ENCODE measurements at regions not wholly inside any gene's neighbourhood (a gene's known extent, or its start where the extent isn't known, plus 50 kb on each side); places are given as distances from the start of the nearest gene placed in this dataset.

DNA sequence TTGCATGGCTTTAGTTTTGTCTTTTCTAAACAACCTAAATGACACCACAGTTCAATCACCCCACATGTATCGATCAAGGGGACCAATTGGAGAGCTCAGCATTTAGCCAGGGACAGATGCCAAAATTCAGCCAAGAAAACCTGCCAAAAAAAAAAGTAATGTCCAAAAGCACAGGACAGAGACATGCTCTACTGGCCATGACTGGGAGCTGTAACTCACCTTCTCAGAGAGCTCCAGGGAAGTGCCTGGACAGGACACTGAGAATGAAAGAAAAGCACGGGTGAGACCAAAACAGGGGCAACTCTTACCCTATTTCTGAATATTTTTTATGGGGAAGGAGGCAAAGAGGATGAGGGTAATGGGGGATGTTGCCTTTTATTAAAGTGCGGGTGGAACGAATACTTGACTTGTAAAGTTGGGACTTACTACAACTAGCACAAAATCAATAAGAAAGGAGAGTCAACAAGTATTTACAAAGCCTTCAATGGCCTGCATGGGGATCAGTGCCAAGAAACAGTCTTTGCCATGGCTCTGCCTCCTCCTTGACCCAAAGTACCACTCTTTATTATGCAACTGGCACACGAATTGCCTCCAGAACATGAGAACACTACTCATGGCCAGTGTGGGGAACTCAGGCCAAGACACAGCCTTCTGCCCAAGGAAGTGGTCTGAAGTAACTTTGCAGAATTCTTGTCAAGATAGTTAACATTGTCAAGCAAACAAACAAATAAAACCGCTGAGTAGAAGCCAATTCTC lies 72.9 kb upstream of the HK2 start:
- DNase-seq, result no peak

- DNase-seq, result no peak
Measured at GRCh38 chr2:74762789-74763188, 71.1 kb upstream of the HK2 start.

- DNase-seq, result no peak
Measured at GRCh38 chr2:74763962-74764428, 69.9 kb upstream of the HK2 start.

- no peak for DNase-seq
Measured at GRCh38 chr2:74764429-74765272, 69.3 kb upstream of the HK2 start.

DNA sequence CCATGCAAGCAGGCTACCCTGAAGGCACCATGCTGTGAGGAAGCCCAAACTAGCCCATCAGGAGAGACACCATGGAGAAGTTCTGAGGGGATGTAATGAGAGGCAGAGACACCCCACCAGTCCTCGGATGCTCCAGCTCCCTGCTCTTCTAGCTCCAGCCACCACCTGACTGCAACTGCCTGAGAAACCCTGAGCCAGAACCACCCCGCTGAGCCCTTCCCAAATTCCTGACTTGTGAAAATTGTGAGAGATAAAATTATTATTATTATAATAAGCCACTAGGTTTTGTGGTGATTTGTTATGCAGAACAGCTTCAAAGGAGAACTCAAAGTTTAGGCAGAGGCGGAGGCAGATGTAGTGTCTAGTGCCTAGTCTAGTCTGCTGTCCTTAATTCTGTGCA lies 67.1 kb upstream of the HK2 start:
- no peak for DNase-seq

- DNase-seq, result no peak
Measured at GRCh38 chr2:74767618-74768017, 66.3 kb upstream of the HK2 start.

- no peak for DNase-seq
Measured at GRCh38 chr2:74768401-74768914, 65.5 kb upstream of the HK2 start.

DNA sequence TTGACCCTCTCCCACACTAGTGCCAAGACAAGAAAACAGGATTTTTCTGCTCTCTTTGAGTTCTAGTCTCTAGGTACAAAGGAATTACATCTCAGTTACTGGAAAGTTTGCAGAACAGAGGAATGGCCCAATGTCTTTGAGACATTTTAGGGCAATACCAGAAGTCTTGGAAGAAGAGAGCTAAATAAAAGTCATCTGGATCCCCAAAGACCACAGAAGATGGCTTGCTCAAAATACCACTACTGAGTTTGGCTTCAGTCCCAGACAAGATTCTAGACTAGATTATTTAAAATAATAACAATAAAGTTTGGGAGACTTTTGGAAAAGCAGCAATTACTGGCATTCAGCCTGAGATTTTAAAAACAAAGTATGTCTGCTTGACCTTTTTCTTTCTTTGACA lies 61.9 kb upstream of the HK2 start:
- DNase-seq, result no peak

DNA sequence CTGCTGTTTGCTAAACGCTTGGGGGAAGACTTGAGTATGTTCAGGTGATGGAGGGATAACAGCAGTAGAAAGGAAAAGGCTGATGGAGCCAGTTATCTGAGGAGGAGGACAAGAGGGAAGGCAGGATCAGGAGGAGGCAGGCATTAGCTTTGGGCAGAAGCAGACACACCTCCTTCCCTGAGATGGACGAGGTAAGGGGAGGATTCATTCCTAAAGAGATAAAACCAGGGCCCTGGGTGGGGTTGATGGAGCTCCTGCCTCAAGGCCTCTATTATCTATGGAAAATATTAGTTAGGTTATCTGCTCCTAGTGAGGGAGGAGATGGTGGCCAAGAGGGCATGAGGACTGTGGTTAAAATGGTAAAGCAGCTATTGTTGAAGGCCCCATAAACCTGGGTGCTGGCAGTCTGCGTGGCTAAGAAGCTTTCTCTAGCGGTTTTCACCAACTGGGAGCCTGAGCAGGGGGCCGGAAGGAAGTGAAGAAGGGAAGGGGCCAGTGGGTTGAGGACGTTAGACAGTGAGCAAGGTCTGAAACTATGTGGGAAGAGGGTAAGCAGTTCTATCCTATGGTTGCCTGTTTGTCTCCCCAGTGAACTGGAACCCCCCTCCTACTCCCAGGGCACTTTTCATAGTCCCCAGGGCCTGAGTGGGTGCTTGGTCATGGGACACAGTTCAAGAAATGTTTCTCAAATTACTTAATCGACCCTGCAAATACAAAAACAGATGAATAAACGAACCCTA lies 56.6 kb upstream of the HK2 start:
- DNase-seq, result no peak

DNA sequence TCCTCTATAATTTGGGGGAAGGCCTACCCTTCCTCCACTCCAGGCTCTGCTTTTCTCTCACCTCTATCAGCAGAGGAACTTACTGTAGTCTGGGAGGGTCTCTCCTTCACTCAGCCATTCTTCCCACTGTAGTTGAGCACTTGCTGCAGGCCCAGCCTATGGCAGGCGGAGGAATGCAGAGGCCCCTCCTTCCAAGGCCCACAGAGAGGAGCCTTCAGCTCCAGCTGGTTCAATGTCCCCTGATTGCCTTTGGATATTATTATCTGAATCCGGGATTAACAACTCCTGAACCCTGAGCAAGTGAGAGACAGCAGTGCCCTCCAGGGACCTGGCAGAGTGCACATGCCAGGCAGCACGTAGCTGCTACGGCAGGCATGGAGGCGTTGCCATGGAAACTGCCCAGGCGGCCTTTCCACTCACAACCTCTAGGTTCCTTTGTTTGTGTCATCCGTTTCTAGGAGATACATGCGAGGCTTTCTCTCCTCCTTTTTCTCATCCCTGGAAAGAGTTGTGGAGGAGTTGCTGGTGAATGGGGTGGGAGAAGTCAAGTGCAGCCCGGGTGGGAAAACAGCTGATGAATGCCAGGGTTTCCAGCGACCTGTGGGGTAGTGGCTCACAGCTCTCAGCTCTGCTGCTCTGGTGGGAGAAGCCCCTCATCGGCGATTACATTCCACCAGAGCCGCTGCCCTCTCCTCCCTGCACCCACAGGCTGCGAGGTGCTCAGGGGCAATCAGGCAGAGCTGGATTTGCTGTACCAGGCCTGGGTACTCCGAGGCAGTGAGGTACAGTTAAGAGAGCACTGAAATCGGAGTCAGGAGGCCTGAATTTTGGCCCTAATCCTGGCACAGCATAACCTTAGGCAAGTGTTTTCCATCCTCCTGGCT lies 55.3 kb upstream of the HK2 start:
- peak; percentile 19 for DNase-seq

DNA sequence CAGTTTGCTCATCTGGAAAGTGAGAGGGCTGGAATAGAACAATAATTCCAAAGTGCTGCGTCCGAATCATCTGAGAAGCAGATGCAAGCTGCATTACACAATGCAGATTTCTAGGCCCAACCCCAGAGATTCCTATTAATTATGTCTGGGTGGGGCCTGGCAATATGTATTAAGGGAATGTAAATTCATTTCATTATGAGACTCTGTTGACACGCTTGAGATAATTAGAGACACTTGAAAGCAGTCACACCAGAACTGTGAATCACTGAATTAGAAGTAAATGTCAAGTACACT lies 54.7 kb upstream of the HK2 start:
- DNase-seq, result no peak

GRCh38 chr2:74779587-74780135 lies 54.3 kb upstream of the HK2 start:
- no peak for DNase-seq

Measured in NCI-H2107 (cell line).